ENCODE measurements at regions not wholly inside any gene's neighbourhood (a gene's known extent, or its start where the extent isn't known, plus 50 kb on each side); places are given as distances from the start of the nearest gene placed in this dataset.

DNA sequence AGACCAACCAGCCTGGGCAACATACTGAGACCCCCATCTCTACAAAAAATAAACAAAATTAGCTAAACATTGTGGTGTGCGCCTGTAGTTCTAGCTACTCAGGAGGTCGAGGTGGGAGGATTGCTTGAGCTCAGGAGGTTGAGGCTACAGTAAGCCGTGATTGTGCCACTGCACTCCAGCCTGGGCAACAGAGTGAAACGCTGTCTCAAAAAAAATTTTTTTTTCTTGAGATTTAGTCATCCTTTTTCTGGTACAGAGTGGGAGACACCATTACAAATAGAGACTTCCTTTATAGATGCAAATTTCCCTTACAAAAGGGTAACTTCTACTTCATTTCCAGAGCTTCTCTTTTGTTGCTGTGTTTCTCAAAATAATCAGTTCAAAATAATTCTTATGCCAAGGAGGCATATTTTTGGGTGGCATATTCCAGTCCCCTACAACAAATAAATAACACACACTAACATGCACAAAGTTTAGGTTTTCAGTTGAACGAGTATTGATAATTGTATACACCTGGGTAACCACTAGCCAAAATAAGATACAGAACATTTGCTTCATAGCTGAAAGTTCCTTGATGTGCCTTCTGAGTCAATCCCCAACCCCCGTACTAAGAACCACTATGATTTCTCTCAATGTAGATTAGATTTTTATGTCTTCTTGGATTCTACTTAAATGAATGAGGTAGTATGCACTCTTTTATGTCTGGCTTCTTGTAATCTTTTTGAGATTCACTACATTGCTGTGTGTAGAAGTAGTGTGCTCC lies 248.9 kb upstream of the PROK2 start:
- H3K27ac ChIP-seq (ENCODE audit: insufficient read depth, low read length) = no peak overlapping the region
- CTCF ChIA-PET = no interaction called here
- H3K18ac ChIP-seq (ENCODE audit: low read depth, low read length) = no peak overlapping the region
- no peak for ATAC-seq (ENCODE audit: low read depth)
- no peak overlapping the region for H2AFZ ChIP-seq (replicated peaks; ENCODE audit: low read length, poor library complexity)
- WGBS, 2 experiments (ENCODE audit: extremely low coverage in 2 of 2, insufficient read length in 1 of 2) = no CpG with 5 or more reads among the region's 6 CpGs
- no peak overlapping the region for H3K4me3 ChIP-seq (ENCODE audit: insufficient read depth, low read depth, low read length)
- no peak overlapping the region for H4K91ac ChIP-seq (ENCODE audit: insufficient read depth, low read depth, low read length)
- in situ Hi-C loops (cut with MboI; ENCODE audit: low sequenced_read_pairs) (no loop called here), intact Hi-C loops (cut with micrococcal nuclease) (no loop called here), dilution Hi-C loops (cut with HindIII; ENCODE audit: low sequenced_read_pairs, unreplicated experiment) (no loop called here)
- no peaks in the 10 kb centered on the region; the same call in 1 of the 2 replicates for H3K4me1 ChIP-seq (ENCODE audit: control insufficient read depth, insufficient read depth, low read length)
- no peak overlapping the region for H3K56ac ChIP-seq (ENCODE audit: extremely low read depth, insufficient read depth, low read length)
- no peak overlapping the region for H3K4me2 ChIP-seq (ENCODE audit: low read depth, low read length)
- H2AK9ac ChIP-seq (replicated peaks; ENCODE audit: low read depth, low read length, poor library complexity) = no peak overlapping the region
- H3K36me3 ChIP-seq (ENCODE audit: control insufficient read depth, insufficient read depth, low read length) = no peaks in the 10 kb centered on the region
- BruUV-seq (replicated peaks) = no TSS peak
- TF ChIP-seq CHD1 (IDR thresholded peaks at IDR 0.05; ENCODE audit: low read depth, low read length) (no peak), RCOR1 (IDR thresholded peaks at IDR 0.05; ENCODE audit: insufficient replicate concordance, low read length) (no peak), ELK1 (IDR thresholded peaks at IDR 0.05; ENCODE audit: borderline replicate concordance, low read depth, low read length) (no peak), RAD21 (IDR thresholded peaks at IDR 0.05; ENCODE audit: low read length) (no peak), MAFK (IDR thresholded peaks at IDR 0.05; ENCODE audit: low read depth, low read length) (no peak), RFX5 (IDR thresholded peaks at IDR 0.05; ENCODE audit: low read depth, low read length) (no peak), MAZ (IDR thresholded peaks at IDR 0.05; ENCODE audit: borderline replicate concordance, low read depth, low read length) (no peak), FOS (IDR thresholded peaks at IDR 0.05; ENCODE audit: low read depth, low read length) (no peak), NFE2L2 (IDR thresholded peaks at IDR 0.05; ENCODE audit: low read depth, low read length) (no peak), POLR2A (IDR thresholded peaks at IDR 0.05; ENCODE audit: low read depth, low read length) (no peak)
- H3K9me3 ChIP-seq (ENCODE audit: control insufficient read depth, insufficient read depth, low read length) = no peaks in the 10 kb centered on the region
- H3K9me1 ChIP-seq (ENCODE audit: insufficient read depth, low read length) = no peaks in the 10 kb centered on the region
- H2BK15ac ChIP-seq (ENCODE audit: low read depth, low read length) = no peak overlapping the region
- peaks cover 2% of the 10 kb centered on the region; the same call in 1 of the 2 replicates for H3K27me3 ChIP-seq (ENCODE audit: control insufficient read depth, insufficient read depth, low read length)
- no peaks in the 10 kb centered on the region for H3K79me1 ChIP-seq (ENCODE audit: low read depth in 1 of 2, low read length in 2 of 2)
- no peak overlapping the region for H4K5ac ChIP-seq (ENCODE audit: low read depth, low read length)
- H4K20me1 ChIP-seq (ENCODE audit: insufficient read depth, low read length) = no peaks in the 10 kb centered on the region
- no peak overlapping the region for H4K8ac ChIP-seq (ENCODE audit: low read depth in 2 of 2, low read length in 2 of 2)
- no peak overlapping the region for H3K9ac ChIP-seq (ENCODE audit: low read depth, low read length)
- no peak overlapping the region for H2BK5ac ChIP-seq (ENCODE audit: low read depth, low read length, poor library complexity, severe bottlenecking)
- no peak overlapping the region for H3K14ac ChIP-seq (replicated peaks; ENCODE audit: low read depth, low read length)
- no peak overlapping the region for H2BK20ac ChIP-seq (ENCODE audit: low read depth, low read length)
- POLR2A ChIA-PET (ENCODE audit: unreplicated experiment) = no interaction called here
- H2BK120ac ChIP-seq (ENCODE audit: low read depth, low read length) = no peak overlapping the region
- DNase-seq = no peak
- H2AK5ac ChIP-seq (ENCODE audit: low read depth, low read length) = no peak overlapping the region
- H3K23ac ChIP-seq (ENCODE audit: low read depth, low read length) = no peak overlapping the region
- H3K4ac ChIP-seq (ENCODE audit: low read depth, low read length) = no peak overlapping the region

All from IMR-90 (cell line).